G401.6 (cell line): ENCODE measurements at regions not wholly inside any gene's neighbourhood (a gene's known extent, or its start where the extent isn't known, plus 50 kb on each side); places are given as distances from the start of the nearest gene placed in this dataset.
"Not testable (repeated sequence)": the region's sequence is repeated elsewhere in the genome, so short reads cannot be mapped to it uniquely, and the experiment has no call there.

Source experiments
- FAIRE-seq: peaks from 2 replicates; lab custom pipeline; 2012; peaks lifted over from hg19 to GRCh38; lab: Jason Lieb, UNC

- FAIRE-seq, result no peak
These were observed 115.2 kb upstream of the FAT3 start for GRCh38 chr11:92109466-92109865.

- no peak for FAIRE-seq
These were observed 117.3 kb upstream of the FAT3 start for GRCh38 chr11:92107331-92107730.

- no peak for FAIRE-seq
These were observed 120.3 kb upstream of the FAT3 start for GRCh38 chr11:92104349-92104748.

GRCh38 chr11:92101920-92102319 lies 122.7 kb upstream of the FAT3 start:
- FAIRE-seq, result no peak

- FAIRE-seq, result no peak
These were observed 125.4 kb upstream of the FAT3 start for GRCh38 chr11:92099183-92099582.

GRCh38 chr11:92098172-92098571 lies 126.4 kb upstream of the FAT3 start:
- no peak for FAIRE-seq

GRCh38 chr11:92087725-92088537 lies 136.7 kb upstream of the FAT3 start:
- FAIRE-seq, result no peak

GRCh38 chr11:92083123-92083522 lies 141.5 kb upstream of the FAT3 start:
- no peak for FAIRE-seq

- no peak for FAIRE-seq
These were observed 142.0 kb upstream of the FAT3 start for GRCh38 chr11:92082652-92083051.

GRCh38 chr11:92074498-92074897 lies 150.1 kb upstream of the FAT3 start:
- FAIRE-seq, result not testable (repeated sequence)

GRCh38 chr11:92071660-92072059 lies 153.0 kb upstream of the FAT3 start:
- no peak for FAIRE-seq

- FAIRE-seq, result no peak
These were observed 154.4 kb upstream of the FAT3 start for GRCh38 chr11:92070026-92070889.

- FAIRE-seq, result no peak
These were observed 157.6 kb upstream of the FAT3 start for GRCh38 chr11:92067016-92067415.

GRCh38 chr11:92061456-92062062 lies 163.1 kb upstream of the FAT3 start:
- FAIRE-seq, result no peak

- no peak for FAIRE-seq
These were observed 166.7 kb upstream of the FAT3 start for GRCh38 chr11:92057849-92058442.

GRCh38 chr11:92053216-92053615 lies 171.4 kb upstream of the FAT3 start:
- FAIRE-seq, result no peak

GRCh38 chr11:92050305-92050704 lies 174.3 kb upstream of the FAT3 start:
- FAIRE-seq, result no peak

- FAIRE-seq, result no peak
These were observed 176.2 kb upstream of the FAT3 start for GRCh38 chr11:92048415-92048814.

- no peak for FAIRE-seq
These were observed 178.5 kb upstream of the FAT3 start for GRCh38 chr11:92046103-92046502.

GRCh38 chr11:92045301-92045700 lies 179.3 kb upstream of the FAT3 start:
- no peak for FAIRE-seq

GRCh38 chr11:92035488-92035887 lies 189.1 kb upstream of the FAT3 start:
- FAIRE-seq, result no peak

- not testable (repeated sequence) for FAIRE-seq
These were observed 197.5 kb upstream of the FAT3 start for GRCh38 chr11:92027136-92027535.

GRCh38 chr11:92026664-92027063 lies 198.0 kb upstream of the FAT3 start:
- FAIRE-seq, result no peak
